Neural cell (in vitro differentiated cells): ENCODE measurements at regions not wholly inside any gene's neighbourhood (a gene's known extent, or its start where the extent isn't known, plus 50 kb on each side); places are given as distances from the start of the nearest gene placed in this dataset.
A peak's percentile ranks its signal among the peaks of the same experiment; 100 is the strongest.

ENCODE experiments used
- H2AFZ ChIP-seq: fragments of 200-600, 300-800 bp; sonication (generic), shearing (Covaris generic); 2 replicates; pipeline ENCODE4 v1.6.0; 2014; ENCODE audit warnings: low read depth, mild to moderate bottlenecking, antibody characterized with exemption, low read length, moderate library complexity
- H3F3A ChIP-seq: fragments of 200-600 bp; shearing (Covaris generic); 2 replicates; pipeline ENCODE4 v1.6.1; 2016; ENCODE audit warnings: mild to moderate bottlenecking, moderate library complexity, mixed read lengths, antibody characterized with exemption, low read length; ENCODE audit not compliant: insufficient read depth, poor library complexity, severe bottlenecking
- H3K27ac ChIP-seq: fragments of 200-600, 300-800 bp; sonication (generic), shearing (Covaris generic); 2 replicates; pipeline ENCODE4 v1.5.1; 2014; ENCODE audit warnings: mild to moderate bottlenecking, low read length, moderate library complexity
- H3K27me3 ChIP-seq: fragments of 300-800, 200-600 bp; sonication (generic), shearing (Covaris generic); 2 replicates; pipeline ENCODE4 v1.6.0; 2014; ENCODE audit warnings: mild to moderate bottlenecking, low read depth, low read length, moderate library complexity; ENCODE audit not compliant: insufficient read depth
- H3K36me3 ChIP-seq: fragments of 300-800, 200-600 bp; sonication (generic), shearing (Covaris generic); 2 replicates; pipeline ENCODE4 v1.5.1; 2014; ENCODE audit warnings: mild to moderate bottlenecking, antibody characterized with exemption, low read length, moderate library complexity; ENCODE audit not compliant: insufficient read depth
- H3K4me2 ChIP-seq: fragments of 300-800, 200-600 bp; sonication (generic), shearing (Covaris generic); 2 replicates; pipeline ENCODE4 v1.6.0; 2014; ENCODE audit warnings: mild to moderate bottlenecking, low read length
- H3K4me3 ChIP-seq: fragments of 300-800, 200-600 bp; sonication (generic), shearing (Covaris generic); 2 replicates; pipeline ENCODE4 v1.5.1; 2014; ENCODE audit warnings: mild to moderate bottlenecking, low read length, moderate library complexity
- H3K79me2 ChIP-seq: fragments of 200-600 bp; shearing (Covaris generic); replicated peaks from 2 replicates; pipeline ENCODE4 v1.6.0; 2014; ENCODE audit warnings: mild to moderate bottlenecking, low read length, moderate library complexity; ENCODE audit not compliant: insufficient read depth
- H3K9ac ChIP-seq: fragments of 300-800, 200-600 bp; sonication (generic), shearing (Covaris generic); 2 replicates; pipeline ENCODE4 v1.6.1; 2016; ENCODE audit warnings: mild to moderate bottlenecking, low read length, mixed read lengths
- H3K9me2 ChIP-seq: fragments of 200-600 bp; shearing (Covaris generic); 2 replicates; pipeline ENCODE4 v1.6.1; 2016; ENCODE audit warnings: mild to moderate bottlenecking, low read length, mixed read lengths; ENCODE audit not compliant: insufficient read depth
- H3K9me3 ChIP-seq: fragments of 200-600, 300-800 bp; sonication (generic), shearing (Covaris generic); 2 replicates; pipeline ENCODE4 v1.6.1; 2016; ENCODE audit warnings: mild to moderate bottlenecking, mixed run types, low read length, moderate library complexity, mixed read lengths
- H4K20me1 ChIP-seq: fragments of 200-600 bp; shearing (Covaris generic); 2 replicates; pipeline ENCODE4 v1.6.1; 2016; ENCODE audit warnings: mild to moderate bottlenecking, mixed run types; ENCODE audit not compliant: insufficient read depth
- CTCF ChIP-seq: fragments of 450-650 bp; IDR thresholded peaks from 2 replicates; pipeline ENCODE4 v1.5.1; 2014; ENCODE audit warnings: antibody characterized with exemption, mild to moderate bottlenecking, moderate library complexity; ENCODE audit not compliant: poor library complexity, severe bottlenecking
- EP300 ChIP-seq: fragments of 450-650 bp; conservative IDR thresholded peaks from 2 replicates; pipeline ENCODE4 v1.6.1; 2014; ENCODE audit warnings: antibody characterized with exemption, mild to moderate bottlenecking, moderate library complexity; ENCODE audit not compliant: poor library complexity, severe bottlenecking
- EZH2 ChIP-seq: fragments of 200-600, 300-800 bp; shearing (Covaris generic), sonication (generic); IDR thresholded peaks from 2 replicates; pipeline ENCODE4 v1.6.1; 2014; ENCODE audit warnings: antibody characterized with exemption, low read length, borderline replicate concordance, mild to moderate bottlenecking; ENCODE audit not compliant: insufficient read depth, poor library complexity, severe bottlenecking
- MXI1 ChIP-seq: fragments of 450-650 bp; conservative IDR thresholded peaks from 2 replicates; pipeline ENCODE4 v1.6.1; 2014; ENCODE audit warnings: antibody characterized with exemption, mild to moderate bottlenecking; ENCODE audit not compliant: poor library complexity, severe bottlenecking
- POLR2AphosphoS5 ChIP-seq: IDR thresholded peaks from 2 replicates; pipeline ENCODE4 v1.6.1; 2012
- RAD21 ChIP-seq: fragments of 450-650 bp; conservative IDR thresholded peaks from 2 replicates; pipeline ENCODE4 v1.6.1; 2014; ENCODE audit warnings: antibody characterized with exemption, mild to moderate bottlenecking, moderate library complexity
- REST ChIP-seq: IDR thresholded peaks from 2 replicates; pipeline ENCODE4 v1.6.1; 2012; ENCODE audit warnings: borderline replicate concordance
- SMC3 ChIP-seq: fragments of 450-650 bp; conservative IDR thresholded peaks from 2 replicates; pipeline ENCODE4 v1.6.1; 2014; ENCODE audit warnings: antibody characterized with exemption, mild to moderate bottlenecking, moderate library complexity; ENCODE audit not compliant: poor library complexity

- no peaks in the 10 kb centered on the region for H3K27me3 ChIP-seq
- H3F3A ChIP-seq = no peaks in the 10 kb centered on the region
- H2AFZ ChIP-seq = no peak overlapping the region
- H3K4me2 ChIP-seq = no peak overlapping the region
- H3K9ac ChIP-seq = no peak overlapping the region
- H3K9me2 ChIP-seq = no peaks in the 10 kb centered on the region
- H3K79me2 ChIP-seq = no peaks in the 10 kb centered on the region
- no peak overlapping the region for H3K27ac ChIP-seq
- H3K9me3 ChIP-seq = no peaks in the 10 kb centered on the region
- no peaks in the 10 kb centered on the region for H3K36me3 ChIP-seq
- no peak overlapping the region for H3K4me3 ChIP-seq
- TF ChIP-seq CTCF (no peak), EP300 (peak; percentile 72), POLR2AphosphoS5 (peak; percentile 31)
- H4K20me1 ChIP-seq = no peaks in the 10 kb centered on the region
Measured at GRCh38 chr11:39971938-39972337, 1487.5 kb downstream of the LRRC4C start.

- no peak for TF ChIP-seq EZH2
- no peak for TF ChIP-seq SMC3
- Histone ChIP-seq H3K79me2 (no peaks in the 10 kb centered on the region), H3K4me3 (no peak overlapping the region), H3K27me3 (no peaks in the 10 kb centered on the region), H3K27ac (no peak overlapping the region), H4K20me1 (no peaks in the 10 kb centered on the region), H3K9me2 (no peaks in the 10 kb centered on the region), H3F3A (no peaks in the 10 kb centered on the region), H3K9ac (no peak overlapping the region), H3K36me3 (no peaks in the 10 kb centered on the region), H2AFZ (no peak overlapping the region), H3K9me3 (no peaks in the 10 kb centered on the region), H3K4me2 (no peak overlapping the region)
Measured at GRCh38 chr11:39968071-39968470, 1491.4 kb downstream of the LRRC4C start.

- Histone ChIP-seq H3K9me2 (no peaks in the 10 kb centered on the region), H4K20me1 (no peaks in the 10 kb centered on the region), H3K79me2 (no peaks in the 10 kb centered on the region), H3K4me3 (no peak overlapping the region), H3K27me3 (no peaks in the 10 kb centered on the region), H3K9ac (no peak overlapping the region), H3K4me2 (no peak overlapping the region), H3K36me3 (no peaks in the 10 kb centered on the region), H3F3A (no peaks in the 10 kb centered on the region), H2AFZ (no peak overlapping the region), H3K27ac (no peak overlapping the region), H3K9me3 (no peaks in the 10 kb centered on the region)
- TF ChIP-seq RAD21 (no peak), POLR2AphosphoS5 (no peak), EZH2 (no peak), MXI1 (no peak), REST (no peak), EP300 (no peak)
Measured at GRCh38 chr11:39965701-39966100, 1493.8 kb downstream of the LRRC4C start.
